Embryonic facial prominence (tissue), 1 donor: ENCODE measurements at regions not wholly inside any gene's neighbourhood (a gene's known extent, or its start where the extent isn't known, plus 50 kb on each side); places are given as distances from the start of the nearest gene placed in this dataset.
"Not testable (repeated sequence)": the region's sequence is repeated elsewhere in the genome, so short reads cannot be mapped to it uniquely, and the experiment has no call there.

Experiments used
- DNase-seq: peaks from one replicate; pipeline ENCODE4 v3.0.0-alpha.2; 2016; ENCODE audit errors: extremely low spot score

- no peak for DNase-seq
Measured at GRCh38 chr15:81901319-81901718, 144.5 kb downstream of the MEX3B start.

- no peak for DNase-seq
Measured at GRCh38 chr15:81899730-81900129, 146.1 kb downstream of the MEX3B start.

GRCh38 chr15:81899024-81899423 lies 146.8 kb downstream of the MEX3B start:
- no peak for DNase-seq

- DNase-seq: no peak
Measured at GRCh38 chr15:81897057-81897677, 148.7 kb downstream of the MEX3B start.

- DNase-seq: no peak
Measured at GRCh38 chr15:81896356-81896755, 149.5 kb downstream of the MEX3B start.

GRCh38 chr15:81895723-81896122 lies 150.1 kb downstream of the MEX3B start:
- no peak for DNase-seq

GRCh38 chr15:81894061-81894460 lies 151.8 kb downstream of the MEX3B start:
- DNase-seq: no peak

- no peak for DNase-seq
Measured at GRCh38 chr15:81893182-81893835, 152.5 kb downstream of the MEX3B start.

- no peak for DNase-seq
Measured at GRCh38 chr15:81890496-81890895, 155.3 kb downstream of the MEX3B start.

GRCh38 chr15:81889485-81889881 lies 156.3 kb downstream of the MEX3B start:
- DNase-seq: no peak

- DNase-seq: peak; percentile 54
Measured at GRCh38 chr15:81888748-81889484, 156.9 kb downstream of the MEX3B start.

GRCh38 chr15:81887912-81888311 lies 157.9 kb downstream of the MEX3B start:
- peak; percentile 16 for DNase-seq

GRCh38 chr15:81887188-81887587 lies 158.6 kb downstream of the MEX3B start:
- DNase-seq: not testable (repeated sequence)

- DNase-seq: no peak
Measured at GRCh38 chr15:81886591-81886990, 159.2 kb downstream of the MEX3B start.

GRCh38 chr15:81886080-81886479 lies 159.7 kb downstream of the MEX3B start:
- no peak for DNase-seq

- no peak for DNase-seq
Measured at GRCh38 chr15:81885135-81885534, 160.7 kb downstream of the MEX3B start.

- no peak for DNase-seq
Measured at GRCh38 chr15:81882504-81882903, 163.3 kb downstream of the MEX3B start.

- no peak for DNase-seq
Measured at GRCh38 chr15:81880833-81881232, 165.0 kb downstream of the MEX3B start.

GRCh38 chr15:81880314-81880713 lies 165.5 kb downstream of the MEX3B start:
- DNase-seq: no peak

- DNase-seq: not testable (repeated sequence)
Measured at GRCh38 chr15:81875717-81876116, 170.1 kb downstream of the MEX3B start.

GRCh38 chr15:81870746-81871106 lies 175.1 kb downstream of the MEX3B start:
- not testable (repeated sequence) for DNase-seq

GRCh38 chr15:81870062-81870745 lies 175.6 kb downstream of the MEX3B start:
- not testable (repeated sequence) for DNase-seq
